ENCODE measurements at regions not wholly inside any gene's neighbourhood (a gene's known extent, or its start where the extent isn't known, plus 50 kb on each side); places are given as distances from the start of the nearest gene placed in this dataset.

DNA sequence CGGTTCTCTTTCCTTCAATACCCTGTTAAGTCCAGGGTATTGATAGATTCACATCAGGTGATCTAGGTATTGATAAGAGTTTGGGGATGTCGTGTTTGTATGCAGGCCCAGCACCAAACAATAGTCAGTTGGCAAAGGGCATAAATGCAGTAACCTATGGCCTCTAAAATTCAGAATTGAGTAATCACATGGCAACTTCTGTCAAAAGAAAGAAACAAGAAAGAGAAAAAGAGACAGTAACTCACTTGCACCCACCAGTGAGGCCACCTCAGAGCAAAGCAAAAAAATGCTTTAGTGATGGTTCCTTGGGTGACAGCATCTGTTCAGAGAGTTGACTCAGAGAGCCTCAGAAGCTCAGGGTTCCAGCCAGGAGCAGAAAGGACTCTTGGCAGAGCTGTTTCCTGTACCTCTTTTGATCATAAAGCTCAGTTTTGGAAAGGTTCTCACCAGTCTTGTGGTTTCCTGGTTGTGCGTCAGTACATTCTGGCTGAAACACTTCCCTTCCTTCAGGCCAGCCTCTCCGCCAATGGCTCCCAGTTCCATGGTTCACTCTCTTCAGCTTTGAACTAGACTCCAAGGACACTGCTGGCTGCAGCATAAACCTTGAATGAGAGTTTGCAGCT lies 70.1 kb upstream of the GORAB start:
- dilution Hi-C loops (cut with MboI; ENCODE audit: extremely low pct_ligation_motif_present, low sequenced_read_pairs) = no loop called here
- Histone ChIP-seq H3K4me3 (ENCODE audit: control insufficient read depth in 2 of 3, extremely low read depth in 1 of 3, insufficient read depth in 2 of 3, low read depth in 1 of 3, low read length in 3 of 3) (no peak overlapping the region), H3K9ac (ENCODE audit: control insufficient read depth, extremely low read depth, insufficient read depth, low read length) (no peak overlapping the region), H3K27me3 (ENCODE audit: control insufficient read depth, extremely low read depth, insufficient read depth, low read length) (no peaks in the 10 kb centered on the region), H3K79me2 (ENCODE audit: control insufficient read depth, insufficient read depth, low read length) (no peaks in the 10 kb centered on the region), H3K9me1 (ENCODE audit: control insufficient read depth, extremely low read depth, insufficient read depth, low read length) (no peaks in the 10 kb centered on the region), H3K27ac (ENCODE audit: control insufficient read depth, insufficient read depth, low read length) (no peak overlapping the region), H3K9me3 (ENCODE audit: control insufficient read depth, low read depth, low read length) (no peaks in the 10 kb centered on the region), H3K4me2 (ENCODE audit: control insufficient read depth, extremely low read depth, insufficient read depth, low read depth, low read length) (no peak overlapping the region), H3K36me3 (ENCODE audit: control insufficient read depth in 2 of 2, extremely low read depth in 1 of 2, insufficient read depth in 2 of 2, low read length in 2 of 2) (no peaks in the 10 kb centered on the region), H4K20me1 (ENCODE audit: control insufficient read depth, extremely low read depth, insufficient read depth, low read length) (no peaks in the 10 kb centered on the region), H3K4me1 (ENCODE audit: control insufficient read depth, extremely low read depth, insufficient read depth, low read length) (no peaks in the 10 kb centered on the region), H2AFZ (ENCODE audit: control insufficient read depth, low read length) (no peak overlapping the region)
- TF ChIP-seq, protein P1, sequence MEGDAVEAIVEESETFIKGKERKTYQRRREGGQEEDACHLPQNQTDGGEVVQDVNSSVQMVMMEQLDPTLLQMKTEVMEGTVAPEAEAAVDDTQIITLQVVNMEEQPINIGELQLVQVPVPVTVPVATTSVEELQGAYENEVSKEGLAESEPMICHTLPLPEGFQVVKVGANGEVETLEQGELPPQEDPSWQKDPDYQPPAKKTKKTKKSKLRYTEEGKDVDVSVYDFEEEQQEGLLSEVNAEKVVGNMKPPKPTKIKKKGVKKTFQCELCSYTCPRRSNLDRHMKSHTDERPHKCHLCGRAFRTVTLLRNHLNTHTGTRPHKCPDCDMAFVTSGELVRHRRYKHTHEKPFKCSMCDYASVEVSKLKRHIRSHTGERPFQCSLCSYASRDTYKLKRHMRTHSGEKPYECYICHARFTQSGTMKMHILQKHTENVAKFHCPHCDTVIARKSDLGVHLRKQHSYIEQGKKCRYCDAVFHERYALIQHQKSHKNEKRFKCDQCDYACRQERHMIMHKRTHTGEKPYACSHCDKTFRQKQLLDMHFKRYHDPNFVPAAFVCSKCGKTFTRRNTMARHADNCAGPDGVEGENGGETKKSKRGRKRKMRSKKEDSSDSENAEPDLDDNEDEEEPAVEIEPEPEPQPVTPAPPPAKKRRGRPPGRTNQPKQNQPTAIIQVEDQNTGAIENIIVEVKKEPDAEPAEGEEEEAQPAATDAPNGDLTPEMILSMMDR (optimal IDR thresholded peaks at IDR 0.05 in 1 of 3, IDR thresholded peaks at IDR 0.05 in 1 of 3, conservative IDR thresholded peaks at IDR 0.05 in 1 of 3; ENCODE audit: extremely low read depth in 1 of 3, insufficient read depth in 2 of 3, low read length in 3 of 3) = no peak
- TF ChIP-seq EZH2 (IDR thresholded peaks at IDR 0.05; ENCODE audit: low read length) = no peak
- FAIRE-seq (no peak), DNase-seq (ENCODE audit: low read depth, low spot score) (no peak)

DNA sequence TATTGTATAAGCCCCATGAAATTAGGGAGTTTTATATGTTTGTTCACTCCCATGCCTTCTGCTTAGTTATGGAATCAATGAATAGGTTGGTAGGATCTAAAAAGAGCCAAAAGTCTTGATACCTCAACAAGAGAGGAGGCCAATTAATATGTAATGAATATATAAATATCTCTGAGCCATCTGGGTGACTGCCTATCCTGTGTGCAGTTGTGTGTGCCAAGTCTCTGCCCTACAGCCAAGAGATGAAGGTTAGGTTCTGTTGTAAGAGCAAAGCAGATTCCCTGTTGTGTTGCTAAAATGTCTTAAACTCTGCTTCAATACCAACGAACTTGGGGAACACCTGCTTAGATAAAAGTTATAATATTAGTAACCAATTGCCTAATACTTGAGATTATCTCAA lies 61.8 kb upstream of the GORAB start:
- dilution Hi-C loops (cut with MboI; ENCODE audit: extremely low pct_ligation_motif_present, low sequenced_read_pairs) = no loop called here
- no peak for FAIRE-seq

More for the DNA sequence above, 61.8 kb upstream of the GORAB start:
- no peaks in the 10 kb centered on the region for H3K36me3 ChIP-seq (ENCODE audit: control insufficient read depth in 2 of 2, extremely low read depth in 1 of 2, insufficient read depth in 2 of 2, low read length in 2 of 2)
- H3K4me2 ChIP-seq (ENCODE audit: control insufficient read depth, extremely low read depth, insufficient read depth, low read depth, low read length) = no peak overlapping the region
- no peak overlapping the region for H2AFZ ChIP-seq (ENCODE audit: control insufficient read depth, low read length)
- H3K9me3 ChIP-seq (ENCODE audit: control insufficient read depth, low read depth, low read length) = no peaks in the 10 kb centered on the region
- no peaks in the 10 kb centered on the region for H3K27me3 ChIP-seq (ENCODE audit: control insufficient read depth, extremely low read depth, insufficient read depth, low read length)
- no peak for DNase-seq (ENCODE audit: low read depth, low spot score)
- H4K20me1 ChIP-seq (ENCODE audit: control insufficient read depth, extremely low read depth, insufficient read depth, low read length) = no peaks in the 10 kb centered on the region
- H3K79me2 ChIP-seq (ENCODE audit: control insufficient read depth, insufficient read depth, low read length) = no peaks in the 10 kb centered on the region
- H3K4me1 ChIP-seq (ENCODE audit: control insufficient read depth, extremely low read depth, insufficient read depth, low read length) = no peaks in the 10 kb centered on the region
- H3K9me1 ChIP-seq (ENCODE audit: control insufficient read depth, extremely low read depth, insufficient read depth, low read length) = no peaks in the 10 kb centered on the region
- H3K27ac ChIP-seq (ENCODE audit: control insufficient read depth, insufficient read depth, low read length) = no peak overlapping the region
- H3K9ac ChIP-seq (ENCODE audit: control insufficient read depth, extremely low read depth, insufficient read depth, low read length) = no peak overlapping the region
- no peak overlapping the region for H3K4me3 ChIP-seq (ENCODE audit: control insufficient read depth in 2 of 3, extremely low read depth in 1 of 3, insufficient read depth in 2 of 3, low read depth in 1 of 3, low read length in 3 of 3)
- no peak for TF ChIP-seq EZH2 (IDR thresholded peaks at IDR 0.05; ENCODE audit: low read length)
- TF ChIP-seq, protein P1 (optimal IDR thresholded peaks at IDR 0.05 in 1 of 3, IDR thresholded peaks at IDR 0.05 in 1 of 3, conservative IDR thresholded peaks at IDR 0.05 in 1 of 3; ENCODE audit: extremely low read depth in 1 of 3, insufficient read depth in 2 of 3, low read length in 3 of 3) = no peak

All from keratinocyte (primary cell).